NCI-H1092 treated with DMSO at 0.1 percent for 48 hours (cell line): ENCODE measurements at regions not wholly inside any gene's neighbourhood (a gene's known extent, or its start where the extent isn't known, plus 50 kb on each side); places are given as distances from the start of the nearest gene placed in this dataset.

Experiments used
- DNase-seq: peaks from one replicate; lab custom pipeline; 2025; lab: John Stamatoyannopoulos, UW

GRCh38 chr22:48746789-48747425, 1080.8 kb downstream of the BRD1 start:
- no peak for DNase-seq

- no peak for DNase-seq
Measured at GRCh38 chr22:48745842-48746788, 1081.6 kb downstream of the BRD1 start.

- DNase-seq: no peak
Measured at GRCh38 chr22:48744967-48745841, 1082.5 kb downstream of the BRD1 start.

- no peak for DNase-seq
Measured at GRCh38 chr22:48744283-48744641, 1083.4 kb downstream of the BRD1 start.

GRCh38 chr22:48743601-48744282, 1083.9 kb downstream of the BRD1 start:
- DNase-seq: no peak

- no peak for DNase-seq
Measured at GRCh38 chr22:48742556-48743343, 1084.9 kb downstream of the BRD1 start.

- DNase-seq: no peak
Measured at GRCh38 chr22:48742191-48742555, 1085.5 kb downstream of the BRD1 start.

- DNase-seq: no peak
Measured at GRCh38 chr22:48741540-48741939, 1086.1 kb downstream of the BRD1 start.

GRCh38 chr22:48740731-48741405, 1086.8 kb downstream of the BRD1 start:
- DNase-seq: no peak

GRCh38 chr22:48740086-48740730, 1087.5 kb downstream of the BRD1 start:
- DNase-seq: no peak

GRCh38 chr22:48739348-48740085, 1088.2 kb downstream of the BRD1 start:
- no peak for DNase-seq

GRCh38 chr22:48738204-48738980, 1089.3 kb downstream of the BRD1 start:
- no peak for DNase-seq

- no peak for DNase-seq
Measured at GRCh38 chr22:48737461-48738203, 1090.0 kb downstream of the BRD1 start.

GRCh38 chr22:48736593-48737460, 1090.8 kb downstream of the BRD1 start:
- DNase-seq: no peak

- no peak for DNase-seq
Measured at GRCh38 chr22:48734961-48735360, 1092.7 kb downstream of the BRD1 start.

GRCh38 chr22:48734359-48734758, 1093.3 kb downstream of the BRD1 start:
- DNase-seq: no peak
